Left ventricle myocardium inferior (tissue), 1 donor: ENCODE measurements at regions not wholly inside any gene's neighbourhood (a gene's known extent, or its start where the extent isn't known, plus 50 kb on each side); places are given as distances from the start of the nearest gene placed in this dataset.

ENCODE experiments used
- DNase-seq: peaks from one replicate; pipeline ENCODE4 v3.0.0-alpha.2; 2020
- H3K27ac ChIP-seq: fragments of 200-600 bp; replicated peaks from 2 replicates; pipeline ENCODE4 v1.8.0; 2021
- H3K27me3 ChIP-seq: fragments of 200-600 bp; 2 replicates; pipeline ENCODE4 v1.8.0; 2021; ENCODE audit warnings: low read depth
- H3K36me3 ChIP-seq: fragments of 200-600 bp; 2 replicates; pipeline ENCODE4 v1.8.0; 2021
- H3K4me1 ChIP-seq: fragments of 200-600 bp; 2 replicates; pipeline ENCODE4 v1.8.0; 2021
- H3K4me3 ChIP-seq: fragments of 200-600 bp; 2 replicates; pipeline ENCODE4 v1.8.0; 2021; ENCODE audit warnings: mild to moderate bottlenecking, moderate library complexity
- H3K9me3 ChIP-seq: fragments of 200-600 bp; replicated peaks from 2 replicates; pipeline ENCODE4 v1.8.0; 2021
- CTCF ChIP-seq: fragments of 200-600 bp; IDR thresholded peaks from 2 replicates; pipeline ENCODE4 v1.8.0; 2021; ENCODE audit warnings: antibody characterized with exemption, mild to moderate bottlenecking, borderline replicate concordance
- intact Hi-C: fragments of 100-400 bp; cut with micrococcal nuclease; formaldehyde crosslinking; loops from one replicate; pipeline ENCODE4 v1.11.0; 2022
- donor health status: DM: no; HTN: yes; CAD: no; lungs with severe emphysema.

DNA sequence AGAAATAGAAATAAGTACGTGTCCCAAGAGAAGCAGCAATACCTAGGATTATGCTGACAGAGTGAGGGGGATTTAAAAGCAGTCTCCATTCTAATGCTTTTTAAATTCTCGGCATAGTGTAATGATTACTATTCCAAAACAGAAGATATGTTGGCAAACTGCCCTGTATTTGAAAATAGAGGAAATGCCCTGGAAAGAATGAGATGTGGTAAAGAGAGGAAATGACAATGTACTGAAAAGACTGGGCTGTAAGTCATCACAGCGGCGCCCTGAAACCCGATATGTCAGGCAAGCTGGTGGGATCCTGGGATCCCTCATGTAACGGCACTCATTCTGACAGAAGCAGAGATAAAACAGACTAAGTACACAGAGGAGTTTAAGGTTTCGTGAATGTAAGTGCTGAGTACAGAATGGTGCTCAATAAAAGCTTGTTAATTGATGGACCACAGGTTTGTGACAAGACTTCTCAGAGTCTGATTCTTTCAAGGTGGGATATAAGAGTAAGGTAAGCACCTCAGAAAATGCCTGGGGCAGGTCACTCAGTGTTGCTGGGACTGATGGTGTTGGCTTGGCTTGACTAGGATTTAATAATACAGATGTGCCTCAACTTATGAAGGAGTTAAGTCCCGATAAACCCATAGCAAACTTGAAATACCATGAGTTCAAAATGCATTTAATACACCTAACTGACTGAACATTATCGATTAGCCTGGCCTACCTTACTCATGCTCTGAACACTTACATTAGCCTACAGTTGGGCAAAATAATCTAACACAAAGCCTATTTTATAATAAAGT lies 91.4 kb downstream of the NFKBIZ start:
- Histone ChIP-seq H3K9me3 (no peaks in the 10 kb centered on the region), H3K27me3 (no peaks in the 10 kb centered on the region), H3K27ac (peak overlapping the region; percentile 65), H3K36me3 (no peaks in the 10 kb centered on the region), H3K4me3 (peak overlapping the region; percentile 12), H3K4me1 (peaks cover 41% of the 10 kb centered on the region)
- TF ChIP-seq CTCF, result no peak
- intact Hi-C loops, result no loop called here
- peak; percentile 63 for DNase-seq

- no peaks in the 10 kb centered on the region for H3K27me3 ChIP-seq
- H3K9me3 ChIP-seq, result no peaks in the 10 kb centered on the region
- H3K4me1 ChIP-seq, result peaks cover 41% of the 10 kb centered on the region
- H3K27ac ChIP-seq, result peak overlapping the region; percentile 65
- DNase-seq, result no peak
- no peaks in the 10 kb centered on the region for H3K36me3 ChIP-seq
- intact Hi-C loops, result no loop called here
- no peak overlapping the region for H3K4me3 ChIP-seq
- no peak for TF ChIP-seq CTCF
Measured at GRCh38 chr3:101941318-101942040, 92.2 kb downstream of the NFKBIZ start.

GRCh38 chr3:101942356-101942755 lies 93.0 kb downstream of the NFKBIZ start:
- Histone ChIP-seq H3K36me3 (no peaks in the 10 kb centered on the region), H3K27ac (no peak overlapping the region), H3K27me3 (no peaks in the 10 kb centered on the region), H3K9me3 (no peaks in the 10 kb centered on the region), H3K4me1 (peaks cover 41% of the 10 kb centered on the region), H3K4me3 (no peak overlapping the region)
- intact Hi-C loops, result no loop called here
- no peak for TF ChIP-seq CTCF
- DNase-seq, result no peak

- intact Hi-C loops, result no loop called here
Measured at GRCh38 chr3:101943029-101943428, 93.7 kb downstream of the NFKBIZ start.

DNA sequence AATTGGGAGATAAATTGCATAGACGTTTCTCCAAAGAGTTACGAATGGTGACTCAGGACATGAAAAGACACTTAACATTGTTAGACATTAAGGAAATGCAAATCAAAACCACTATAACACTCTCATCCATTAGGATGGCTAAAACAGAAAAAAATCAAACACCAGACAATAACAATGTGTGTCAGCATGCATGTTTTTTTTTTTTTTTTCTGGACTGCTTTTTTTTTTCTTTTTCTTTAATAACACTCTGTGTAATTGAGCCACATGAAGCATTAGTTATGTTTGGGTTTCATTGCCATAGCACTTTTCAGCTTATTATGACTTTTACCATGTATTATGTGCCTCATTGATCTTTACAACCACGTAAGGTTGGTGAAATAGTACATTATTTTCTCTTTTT lies 95.0 kb downstream of the NFKBIZ start:
- no peaks in the 10 kb centered on the region for H3K9me3 ChIP-seq
- no peaks in the 10 kb centered on the region for H3K36me3 ChIP-seq
- no peak overlapping the region for H3K4me3 ChIP-seq
- no peak overlapping the region for H3K27ac ChIP-seq
- no peaks in the 10 kb centered on the region for H3K27me3 ChIP-seq
- intact Hi-C loops, result no loop called here
- H3K4me1 ChIP-seq, result peaks cover 25% of the 10 kb centered on the region
- no peak for TF ChIP-seq CTCF
- DNase-seq, result no peak

More at GRCh38 chr3:101943029-101943428, 93.7 kb downstream of the NFKBIZ start:
- H3K4me3 ChIP-seq, result no peak overlapping the region
- H3K27me3 ChIP-seq, result no peaks in the 10 kb centered on the region
- DNase-seq, result no peak
- H3K36me3 ChIP-seq, result no peaks in the 10 kb centered on the region
- TF ChIP-seq CTCF, result no peak
- H3K9me3 ChIP-seq, result no peaks in the 10 kb centered on the region
- H3K4me1 ChIP-seq, result peaks cover 38% of the 10 kb centered on the region
- no peak overlapping the region for H3K27ac ChIP-seq
